Gastroesophageal sphincter (tissue), 4 donors: ENCODE measurements at regions not wholly inside any gene's neighbourhood (a gene's known extent, or its start where the extent isn't known, plus 50 kb on each side); places are given as distances from the start of the nearest gene placed in this dataset.

ENCODE experiments used
- ATAC-seq: fragments of 150-250 bp; one replicate; pipeline ENCODE4 v1.9.1; 2016; ENCODE audit warnings: mild to moderate bottlenecking, moderate library complexity
- H3K27ac ChIP-seq, 4 donors: fragments of 200-600 bp; sonication (generic) in 3 of 4; 1 replicate in 3 of 4; 2 replicates in 1 of 4; pipeline ENCODE4 v1.5.1; 2016 to 2019
- H3K27me3 ChIP-seq: fragments of 200-600 bp; sonication (generic); one replicate; pipeline ENCODE4 v1.5.1; 2019
- H3K36me3 ChIP-seq, 2 donors: fragments of 200-600 bp; sonication (generic); one replicate each; pipeline ENCODE4 v1.5.1; 2019; ENCODE audit warnings: control low read depth in 1 of 2
- H3K4me1 ChIP-seq, 3 donors: fragments of 200-600 bp; sonication (generic); 1 replicate in 2 of 3; 2 replicates in 1 of 3; pipeline ENCODE4 v1.5.1; 2016 to 2019; ENCODE audit warnings: control low read depth in 2 of 3
- H3K4me3 ChIP-seq, 2 donors: fragments of 200-600 bp; sonication (generic); one replicate each; pipeline ENCODE4 v1.5.1; 2019; ENCODE audit warnings: mild to moderate bottlenecking in 1 of 2, moderate library complexity in 1 of 2
- H3K9me3 ChIP-seq, 3 donors: fragments of 200-600 bp; sonication (generic); one replicate each; pipeline ENCODE4 v1.5.1; 2017 to 2019; ENCODE audit warnings: control low read depth in 2 of 3
- EP300 ChIP-seq: sonication (generic); formaldehyde crosslinking; IDR thresholded peaks from one replicate; pipeline ENCODE4 v1.6.1; 2017; ENCODE audit warnings: antibody characterized with exemption, mild to moderate bottlenecking
- POLR2A ChIP-seq, 2 donors: fragments of 450-650 bp; IDR thresholded peaks; one replicate each; pipeline ENCODE4 v1.6.1; 2017; ENCODE audit warnings: antibody characterized with exemption in 2 of 2, mild to moderate bottlenecking in 2 of 2, moderate library complexity in 1 of 2
- POLR2AphosphoS5 ChIP-seq: sonication (generic); formaldehyde crosslinking; IDR thresholded peaks from one replicate; pipeline ENCODE4 v1.6.1; 2017; ENCODE audit warnings: antibody characterized with exemption
- WGBS, 2 donors: methylation state at CpG; one replicate each; pipeline ENCODE4 v1.1.5; 2018; ENCODE audit warnings: low coverage in 1 of 2; 5-methylcytosine and 5-hydroxymethylcytosine counted together
- TF ChIP-seq, protein P1 (sequence below), 4 experiments: fragments of 200-600 bp in 2 of 4; fragments of 450-650 bp in 2 of 4; sonication (generic) in 1 of 4; IDR thresholded peaks; one replicate each; pipeline ENCODE4 v1.5.1; 2017 to 2019; ENCODE audit warnings: antibody characterized with exemption in 4 of 4, mild to moderate bottlenecking in 2 of 4, moderate library complexity in 2 of 4

GRCh38 chr7:12053561-12053960, 157.5 kb upstream of the TMEM106B start:
- Histone ChIP-seq H3K4me1 (no peaks in the 10 kb centered on the region), H3K9me3 (peaks cover 0 to 29% (median 0%) of the 10 kb centered on the region in 3 donors), H3K4me3 (no peak overlapping the region), H3K27ac (no peak overlapping the region), H3K27me3 (no peaks in the 10 kb centered on the region), H3K36me3 (no peaks in the 10 kb centered on the region)
- no peak for TF ChIP-seq EP300
- TF ChIP-seq, protein P1, sequence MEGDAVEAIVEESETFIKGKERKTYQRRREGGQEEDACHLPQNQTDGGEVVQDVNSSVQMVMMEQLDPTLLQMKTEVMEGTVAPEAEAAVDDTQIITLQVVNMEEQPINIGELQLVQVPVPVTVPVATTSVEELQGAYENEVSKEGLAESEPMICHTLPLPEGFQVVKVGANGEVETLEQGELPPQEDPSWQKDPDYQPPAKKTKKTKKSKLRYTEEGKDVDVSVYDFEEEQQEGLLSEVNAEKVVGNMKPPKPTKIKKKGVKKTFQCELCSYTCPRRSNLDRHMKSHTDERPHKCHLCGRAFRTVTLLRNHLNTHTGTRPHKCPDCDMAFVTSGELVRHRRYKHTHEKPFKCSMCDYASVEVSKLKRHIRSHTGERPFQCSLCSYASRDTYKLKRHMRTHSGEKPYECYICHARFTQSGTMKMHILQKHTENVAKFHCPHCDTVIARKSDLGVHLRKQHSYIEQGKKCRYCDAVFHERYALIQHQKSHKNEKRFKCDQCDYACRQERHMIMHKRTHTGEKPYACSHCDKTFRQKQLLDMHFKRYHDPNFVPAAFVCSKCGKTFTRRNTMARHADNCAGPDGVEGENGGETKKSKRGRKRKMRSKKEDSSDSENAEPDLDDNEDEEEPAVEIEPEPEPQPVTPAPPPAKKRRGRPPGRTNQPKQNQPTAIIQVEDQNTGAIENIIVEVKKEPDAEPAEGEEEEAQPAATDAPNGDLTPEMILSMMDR (IDR thresholded peaks at IDR 0.05), result no peak
- no peak for TF ChIP-seq POLR2A (IDR thresholded peaks at IDR 0.05)
- no peak for TF ChIP-seq POLR2AphosphoS5
- ATAC-seq, result no peak
- 73 to 91% methylated on average over 3 to 4 of the region's 5 CpGs for WGBS, 2 donors

DNA sequence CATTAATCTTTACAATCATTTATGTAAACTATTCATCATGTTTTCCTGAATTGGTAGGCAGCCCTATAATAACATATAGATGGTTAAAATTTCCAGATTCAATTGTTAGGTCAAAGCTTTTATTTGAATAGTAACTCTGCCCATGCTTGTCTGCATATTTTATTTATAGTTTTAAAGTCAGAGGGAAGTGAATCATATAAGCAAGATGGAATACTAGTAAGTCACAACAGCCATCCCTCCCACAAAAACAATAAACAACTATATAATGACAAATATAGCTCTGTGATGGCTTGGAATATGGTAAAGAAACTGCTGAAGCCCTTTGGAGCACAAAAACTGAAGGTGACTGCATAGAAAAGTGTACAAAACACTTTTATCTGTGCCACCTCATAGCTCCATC, 156.3 kb upstream of the TMEM106B start:
- peaks cover 0 to 29% (median 0%) of the 10 kb centered on the region in 3 donors for H3K9me3 ChIP-seq
- H3K4me1 ChIP-seq, result no peaks in the 10 kb centered on the region
- H3K36me3 ChIP-seq, result no peaks in the 10 kb centered on the region
- H3K27me3 ChIP-seq, result no peaks in the 10 kb centered on the region
- H3K4me3 ChIP-seq, result no peak overlapping the region
- TF ChIP-seq POLR2A (IDR thresholded peaks at IDR 0.05) (no peak), EP300 (no peak), POLR2AphosphoS5 (no peak)
- TF ChIP-seq, protein P1 (IDR thresholded peaks at IDR 0.05), result no peak
- H3K27ac ChIP-seq, result no peak overlapping the region
- ATAC-seq, result no peak

- Histone ChIP-seq H3K36me3 (no peaks in the 10 kb centered on the region), H3K9me3 (peaks cover 0 to 29% (median 0%) of the 10 kb centered on the region in 3 donors), H3K27me3 (no peaks in the 10 kb centered on the region), H3K4me3 (no peak overlapping the region), H3K27ac (no peak overlapping the region), H3K4me1 (no peaks in the 10 kb centered on the region)
- ATAC-seq, result no peak
- TF ChIP-seq POLR2AphosphoS5, result no peak
- TF ChIP-seq, protein P1 (IDR thresholded peaks at IDR 0.05), result no peak
- TF ChIP-seq EP300, result no peak
- TF ChIP-seq POLR2A (IDR thresholded peaks at IDR 0.05), result no peak
Measured at GRCh38 chr7:12056381-12056780, 154.7 kb upstream of the TMEM106B start.

DNA sequence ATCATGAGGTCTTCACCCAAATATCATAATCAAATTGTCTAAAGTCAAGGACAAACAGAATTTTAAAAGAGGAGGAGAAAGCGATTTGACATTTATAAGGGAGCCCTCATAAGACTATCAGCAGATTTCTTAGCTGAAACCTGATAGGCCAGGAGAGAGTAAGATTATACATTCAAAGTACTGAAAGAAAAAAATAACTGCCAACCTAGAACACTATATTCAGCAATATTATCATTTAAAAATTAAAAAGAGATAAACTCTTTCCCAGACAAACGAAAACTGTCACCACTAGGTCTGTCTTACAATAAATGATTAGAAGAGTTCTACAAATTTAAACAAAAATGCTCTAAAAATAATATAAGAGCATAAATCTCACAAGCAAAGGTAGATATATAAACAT, 154.1 kb upstream of the TMEM106B start:
- H3K4me3 ChIP-seq, result no peak overlapping the region
- 62 to 69% methylated on average over 2 of the region's 2 CpGs for WGBS, 2 donors

GRCh38 chr7:12062062-12062461, 149.0 kb upstream of the TMEM106B start:
- Histone ChIP-seq H3K9me3 (peaks cover 0 to 8% (median 0%) of the 10 kb centered on the region in 3 donors), H3K4me1 (no peaks in the 10 kb centered on the region), H3K27me3 (no peaks in the 10 kb centered on the region), H3K27ac (no peak overlapping the region), H3K36me3 (no peaks in the 10 kb centered on the region), H3K4me3 (no peak overlapping the region)
- TF ChIP-seq POLR2A (IDR thresholded peaks at IDR 0.05) (no peak), POLR2AphosphoS5 (no peak), EP300 (no peak)
- TF ChIP-seq, protein P1 (IDR thresholded peaks at IDR 0.05), result no peak
- ATAC-seq, result no peak

More for the DNA sequence above, 154.1 kb upstream of the TMEM106B start:
- Histone ChIP-seq H3K36me3 (no peaks in the 10 kb centered on the region), H3K4me1 (no peaks in the 10 kb centered on the region), H3K9me3 (peaks cover 0 to 29% (median 0%) of the 10 kb centered on the region in 3 donors), H3K27me3 (no peaks in the 10 kb centered on the region), H3K27ac (no peak overlapping the region)
- TF ChIP-seq POLR2A (IDR thresholded peaks at IDR 0.05) (no peak), EP300 (no peak), POLR2AphosphoS5 (no peak)
- TF ChIP-seq, protein P1 (IDR thresholded peaks at IDR 0.05), result no peak
- no peak for ATAC-seq
